ENCODE measurements at regions not wholly inside any gene's neighbourhood (a gene's known extent, or its start where the extent isn't known, plus 50 kb on each side); places are given as distances from the start of the nearest gene placed in this dataset.
"Not testable (repeated sequence)": the region's sequence is repeated elsewhere in the genome, so short reads cannot be mapped to it uniquely, and the experiment has no call there.

DNA sequence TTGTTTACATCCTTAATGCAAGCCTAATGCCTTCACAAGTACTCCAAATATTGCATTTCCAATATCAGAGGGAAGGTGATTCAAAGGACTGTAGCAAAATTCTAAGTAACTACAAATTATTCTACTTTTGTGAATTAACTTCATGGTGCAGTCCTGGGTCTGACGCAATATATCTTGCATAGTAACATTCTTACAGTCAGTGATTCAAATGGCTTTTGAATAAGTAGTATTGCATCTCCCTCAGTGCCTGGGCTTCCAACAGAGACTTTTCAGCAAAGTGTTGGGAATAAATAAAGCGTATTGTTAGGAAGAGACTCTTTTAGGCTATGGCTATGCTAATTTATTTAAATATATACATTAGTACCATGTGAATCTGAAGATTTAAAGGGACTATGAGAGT lies 564.7 kb upstream of the COBL start:
- no peaks in the 10 kb centered on the region for H3K9me3 ChIP-seq (ENCODE audit: control insufficient read depth, low read depth, low read length)
- H3K27me3 ChIP-seq (ENCODE audit: control insufficient read depth, insufficient read depth, low read length): no peaks in the 10 kb centered on the region
- H3K4me3 ChIP-seq (ENCODE audit: low read length): no peak overlapping the region
- no peak overlapping the region for H3K9ac ChIP-seq (ENCODE audit: low read length)
- H3K27ac ChIP-seq (ENCODE audit: low read length): no peak overlapping the region
- peaks cover 23% of the 10 kb centered on the region for H3K4me1 ChIP-seq (ENCODE audit: control insufficient read depth, low read depth, low read length)
- H3K36me3 ChIP-seq (ENCODE audit: control insufficient read depth, low read depth, low read length): no peaks in the 10 kb centered on the region

- no peak overlapping the region for H3K4me3 ChIP-seq (ENCODE audit: low read length)
- no peak overlapping the region for H3K9ac ChIP-seq (ENCODE audit: low read length)
- no peaks in the 10 kb centered on the region for H3K36me3 ChIP-seq (ENCODE audit: control insufficient read depth, low read depth, low read length)
- H3K27ac ChIP-seq (ENCODE audit: low read length): no peak overlapping the region
- H3K27me3 ChIP-seq (ENCODE audit: control insufficient read depth, insufficient read depth, low read length): no peaks in the 10 kb centered on the region
- H3K9me3 ChIP-seq (ENCODE audit: control insufficient read depth, low read depth, low read length): no peaks in the 10 kb centered on the region
- H3K4me1 ChIP-seq (ENCODE audit: control insufficient read depth, low read depth, low read length): peaks cover 23% of the 10 kb centered on the region
These were observed 562.3 kb upstream of the COBL start for GRCh38 chr7:51878865-51879264.

GRCh38 chr7:51869452-51869851 lies 552.8 kb upstream of the COBL start:
- no peaks in the 10 kb centered on the region for H3K27me3 ChIP-seq (ENCODE audit: control insufficient read depth, insufficient read depth, low read length)
- H3K9me3 ChIP-seq (ENCODE audit: control insufficient read depth, low read depth, low read length): no peaks in the 10 kb centered on the region
- H3K4me1 ChIP-seq (ENCODE audit: control insufficient read depth, low read depth, low read length): no peaks in the 10 kb centered on the region
- H3K4me3 ChIP-seq (ENCODE audit: low read length): no peak overlapping the region
- H3K36me3 ChIP-seq (ENCODE audit: control insufficient read depth, low read depth, low read length): no peaks in the 10 kb centered on the region
- H3K27ac ChIP-seq (ENCODE audit: low read length): no peak overlapping the region
- no peak overlapping the region for H3K9ac ChIP-seq (ENCODE audit: low read length)

- no peaks in the 10 kb centered on the region for H3K36me3 ChIP-seq (ENCODE audit: control insufficient read depth, low read depth, low read length)
- no peak overlapping the region for H3K9ac ChIP-seq (ENCODE audit: low read length)
- H3K27me3 ChIP-seq (ENCODE audit: control insufficient read depth, insufficient read depth, low read length): no peaks in the 10 kb centered on the region
- H3K4me1 ChIP-seq (ENCODE audit: control insufficient read depth, low read depth, low read length): no peaks in the 10 kb centered on the region
- H3K27ac ChIP-seq (ENCODE audit: low read length): no peak overlapping the region
- H3K4me3 ChIP-seq (ENCODE audit: low read length): no peak overlapping the region
- H3K9me3 ChIP-seq (ENCODE audit: control insufficient read depth, low read depth, low read length): no peaks in the 10 kb centered on the region
These were observed 550.5 kb upstream of the COBL start for GRCh38 chr7:51867117-51867516.

DNA sequence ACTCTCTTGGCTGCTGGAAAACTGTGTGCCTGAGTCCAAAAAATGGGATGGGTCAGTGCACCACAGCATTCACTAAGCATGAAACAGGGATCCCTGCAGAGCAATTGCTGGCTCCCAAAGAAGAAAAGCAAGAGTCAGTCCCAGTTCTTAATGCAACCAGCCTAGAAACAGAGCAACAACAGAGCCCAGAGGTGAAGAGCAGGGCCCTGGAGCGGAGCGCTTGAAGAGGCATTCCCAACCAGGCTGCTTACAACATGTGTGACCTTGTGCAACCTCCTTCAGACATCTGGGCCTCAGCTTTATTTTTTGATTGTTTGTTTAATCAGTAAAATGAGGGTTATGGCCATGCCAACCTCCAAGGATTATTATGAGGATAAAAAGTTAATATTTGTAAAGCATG lies 543.7 kb upstream of the COBL start:
- Histone ChIP-seq H3K27ac (ENCODE audit: low read length) (no peak overlapping the region), H3K27me3 (ENCODE audit: control insufficient read depth, insufficient read depth, low read length) (no peaks in the 10 kb centered on the region), H3K4me1 (ENCODE audit: control insufficient read depth, low read depth, low read length) (no peaks in the 10 kb centered on the region), H3K9me3 (ENCODE audit: control insufficient read depth, low read depth, low read length) (peaks cover 4% of the 10 kb centered on the region), H3K4me3 (ENCODE audit: low read length) (no peak overlapping the region), H3K36me3 (ENCODE audit: control insufficient read depth, low read depth, low read length) (no peaks in the 10 kb centered on the region), H3K9ac (ENCODE audit: low read length) (no peak overlapping the region)

- H3K9ac ChIP-seq (ENCODE audit: low read length): no peak overlapping the region
- H3K36me3 ChIP-seq (ENCODE audit: control insufficient read depth, low read depth, low read length): no peaks in the 10 kb centered on the region
- H3K4me1 ChIP-seq (ENCODE audit: control insufficient read depth, low read depth, low read length): no peaks in the 10 kb centered on the region
These were observed 533.5 kb upstream of the COBL start for GRCh38 chr7:51850126-51850525.

GRCh38 chr7:51847461-51848134 lies 531.0 kb upstream of the COBL start:
- H3K27ac ChIP-seq (ENCODE audit: low read length): no peak overlapping the region
- H3K9ac ChIP-seq (ENCODE audit: low read length): no peak overlapping the region
- no peaks in the 10 kb centered on the region for H3K9me3 ChIP-seq (ENCODE audit: control insufficient read depth, low read depth, low read length)
- H3K36me3 ChIP-seq (ENCODE audit: control insufficient read depth, low read depth, low read length): no peaks in the 10 kb centered on the region
- H3K27me3 ChIP-seq (ENCODE audit: control insufficient read depth, insufficient read depth, low read length): no peaks in the 10 kb centered on the region
- no peaks in the 10 kb centered on the region for H3K4me1 ChIP-seq (ENCODE audit: control insufficient read depth, low read depth, low read length)
- no peak overlapping the region for H3K4me3 ChIP-seq (ENCODE audit: low read length)

More at GRCh38 chr7:51850126-51850525, 533.5 kb upstream of the COBL start:
- Histone ChIP-seq H3K27ac (ENCODE audit: low read length) (no peak overlapping the region), H3K27me3 (ENCODE audit: control insufficient read depth, insufficient read depth, low read length) (no peaks in the 10 kb centered on the region), H3K9me3 (ENCODE audit: control insufficient read depth, low read depth, low read length) (peaks cover 3% of the 10 kb centered on the region), H3K4me3 (ENCODE audit: low read length) (no peak overlapping the region)

DNA sequence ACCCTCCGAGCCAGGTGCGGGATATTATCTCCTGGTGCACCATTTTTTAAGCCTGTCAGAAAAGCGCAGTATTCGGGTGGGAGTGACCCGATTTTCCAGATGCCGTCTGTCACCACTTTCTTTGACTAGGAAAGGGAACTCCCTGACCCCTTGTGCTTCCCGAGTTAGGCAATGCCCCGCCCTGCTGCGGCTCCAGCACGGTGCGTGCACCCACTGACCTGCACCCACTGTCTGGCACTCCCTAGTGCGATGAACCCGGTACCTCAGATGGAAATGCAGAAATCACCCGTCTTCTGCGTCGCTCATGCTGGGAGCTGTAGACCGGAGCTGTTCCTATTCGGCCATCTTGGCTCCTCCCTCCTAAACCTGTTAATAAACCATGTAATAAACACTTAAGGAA lies 522.5 kb upstream of the COBL start:
- H3K27me3 ChIP-seq (ENCODE audit: control insufficient read depth, insufficient read depth, low read length); H3K27ac ChIP-seq (ENCODE audit: low read length); H3K36me3 ChIP-seq (ENCODE audit: control insufficient read depth, low read depth, low read length); H3K4me3 ChIP-seq (ENCODE audit: low read length); H3K4me1 ChIP-seq (ENCODE audit: control insufficient read depth, low read depth, low read length); H3K9me3 ChIP-seq (ENCODE audit: control insufficient read depth, low read depth, low read length); H3K9ac ChIP-seq (ENCODE audit: low read length): not testable (repeated sequence)

DNA sequence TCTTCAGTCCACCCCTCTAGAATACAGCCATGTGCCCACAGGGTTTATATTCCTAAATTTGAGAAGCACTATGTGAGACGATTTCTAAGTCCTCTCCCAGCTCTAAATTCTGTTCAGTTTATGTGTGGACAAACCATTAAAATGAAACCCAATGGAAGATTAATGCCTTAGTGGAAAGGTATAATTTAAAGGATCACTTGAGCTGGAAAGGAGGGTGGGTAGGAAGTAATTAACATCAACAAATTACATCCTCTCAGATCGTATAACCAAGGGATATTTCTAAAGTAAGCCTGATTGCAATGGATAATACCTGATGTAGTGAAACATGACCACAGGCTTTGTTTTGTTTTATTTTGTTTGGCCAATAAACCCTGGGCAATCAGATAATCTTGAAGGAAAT lies 511.0 kb upstream of the COBL start:
- Histone ChIP-seq H3K9me3 (ENCODE audit: control insufficient read depth, low read depth, low read length) (no peaks in the 10 kb centered on the region), H3K36me3 (ENCODE audit: control insufficient read depth, low read depth, low read length) (no peaks in the 10 kb centered on the region), H3K4me3 (ENCODE audit: low read length) (no peak overlapping the region), H3K9ac (ENCODE audit: low read length) (no peak overlapping the region), H3K4me1 (ENCODE audit: control insufficient read depth, low read depth, low read length) (no peaks in the 10 kb centered on the region), H3K27ac (ENCODE audit: low read length) (no peak overlapping the region), H3K27me3 (ENCODE audit: control insufficient read depth, insufficient read depth, low read length) (no peaks in the 10 kb centered on the region)

DNA sequence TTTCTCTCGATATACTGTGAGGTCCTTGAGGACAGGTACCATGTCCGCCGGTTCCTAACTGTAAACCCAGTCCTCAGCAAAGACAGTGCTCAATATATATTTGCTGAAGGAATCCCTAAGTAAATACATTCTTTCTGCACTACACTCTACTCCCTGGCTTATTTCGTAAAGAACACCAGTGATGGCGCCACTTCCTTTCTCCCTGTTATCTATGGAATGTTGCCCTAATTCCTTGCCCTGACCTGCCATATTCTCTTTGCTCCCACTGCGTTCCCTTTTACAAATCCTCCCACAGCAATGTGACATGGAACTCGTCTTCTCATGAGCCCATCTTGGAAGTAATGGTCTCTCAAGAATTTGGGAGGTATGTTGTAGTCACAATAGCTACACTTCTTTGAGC lies 507.4 kb upstream of the COBL start:
- H3K4me3 ChIP-seq (ENCODE audit: low read length): no peak overlapping the region
- H3K27me3 ChIP-seq (ENCODE audit: control insufficient read depth, insufficient read depth, low read length): no peaks in the 10 kb centered on the region
- H3K36me3 ChIP-seq (ENCODE audit: control insufficient read depth, low read depth, low read length): no peaks in the 10 kb centered on the region
- H3K9ac ChIP-seq (ENCODE audit: low read length): no peak overlapping the region
- no peaks in the 10 kb centered on the region for H3K9me3 ChIP-seq (ENCODE audit: control insufficient read depth, low read depth, low read length)
- H3K4me1 ChIP-seq (ENCODE audit: control insufficient read depth, low read depth, low read length): no peaks in the 10 kb centered on the region
- H3K27ac ChIP-seq (ENCODE audit: low read length): no peak overlapping the region

- Histone ChIP-seq H3K27me3 (ENCODE audit: control insufficient read depth, insufficient read depth, low read length) (no peaks in the 10 kb centered on the region), H3K9me3 (ENCODE audit: control insufficient read depth, low read depth, low read length) (no peaks in the 10 kb centered on the region), H3K4me3 (ENCODE audit: low read length) (no peak overlapping the region), H3K4me1 (ENCODE audit: control insufficient read depth, low read depth, low read length) (no peaks in the 10 kb centered on the region), H3K36me3 (ENCODE audit: control insufficient read depth, low read depth, low read length) (no peaks in the 10 kb centered on the region), H3K9ac (ENCODE audit: low read length) (no peak overlapping the region), H3K27ac (ENCODE audit: low read length) (no peak overlapping the region)
These were observed 506.8 kb upstream of the COBL start for GRCh38 chr7:51823437-51823836.

DNA sequence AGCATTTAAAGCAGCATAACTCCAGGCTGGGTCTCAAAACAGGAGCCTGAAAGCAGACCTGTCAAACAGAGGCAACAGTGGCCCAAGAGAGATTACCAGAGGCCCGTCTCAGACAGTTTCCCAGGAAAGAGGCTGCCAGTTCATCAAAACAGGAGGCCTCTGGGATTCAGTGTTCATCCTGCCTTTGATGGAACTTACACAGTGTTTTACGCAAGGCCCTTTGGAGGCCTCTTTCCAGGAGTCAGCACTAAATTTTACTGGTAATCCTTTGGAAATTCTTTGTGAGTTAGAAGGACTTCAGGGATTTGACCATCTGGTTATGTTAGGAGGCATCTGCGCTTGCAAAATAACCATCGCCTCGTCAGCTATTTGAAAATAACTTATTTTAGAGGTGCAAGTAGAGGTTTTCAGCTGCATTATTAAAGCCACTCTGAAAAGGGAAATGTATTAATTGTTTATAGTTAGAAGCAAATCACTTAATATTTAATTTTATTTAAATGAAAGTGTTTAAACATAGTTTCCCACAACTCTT lies 501.2 kb upstream of the COBL start:
- Histone ChIP-seq H3K9ac (ENCODE audit: low read length) (no peak overlapping the region), H3K36me3 (ENCODE audit: control insufficient read depth, low read depth, low read length) (no peaks in the 10 kb centered on the region)

More for the DNA sequence above, 501.2 kb upstream of the COBL start:
- H3K4me1 ChIP-seq (ENCODE audit: control insufficient read depth, low read depth, low read length): no peaks in the 10 kb centered on the region
- no peaks in the 10 kb centered on the region for H3K27me3 ChIP-seq (ENCODE audit: control insufficient read depth, insufficient read depth, low read length)
- no peak overlapping the region for H3K4me3 ChIP-seq (ENCODE audit: low read length)
- H3K27ac ChIP-seq (ENCODE audit: low read length): no peak overlapping the region
- no peaks in the 10 kb centered on the region for H3K9me3 ChIP-seq (ENCODE audit: control insufficient read depth, low read depth, low read length)

Measured in iPS-18a (cell line).